SK-N-SH (cell line): ENCODE measurements at regions not wholly inside any gene's neighbourhood (a gene's known extent, or its start where the extent isn't known, plus 50 kb on each side); places are given as distances from the start of the nearest gene placed in this dataset.
"Not testable (repeated sequence)": the region's sequence is repeated elsewhere in the genome, so short reads cannot be mapped to it uniquely, and the experiment has no call there.

Experiments
- CTCF ChIA-PET: fragments of 300-600, 350-600 bp; formaldehyde crosslinking; extraction: SDS; loops from one replicate; lab custom pipeline; 2021; lab: Yijun Ruan, JAX
- POLR2A ChIA-PET: fragments of 350-600 bp; sonication (Branson Sonifier 250); formaldehyde crosslinking; extraction: SDS; loops from one replicate; lab custom pipeline; 2020; ENCODE audit warnings: antibody characterized with exemption, inconsistent platforms; lab: Yijun Ruan, JAX
- DNase-seq: peaks from one replicate; pipeline ENCODE4 v3.0.0; 2012
- H2AFZ ChIP-seq: fragments of 200-600 bp; sonication (generic); 2 replicates; pipeline ENCODE4 v1.8.1; 2016; ENCODE audit warnings: antibody characterized with exemption, mild to moderate bottlenecking, low read depth
- H3F3A ChIP-seq: fragments of 200-600 bp; sonication (generic); replicated peaks from 2 replicates; pipeline ENCODE3; 2016; ENCODE audit warnings: antibody characterized with exemption, mild to moderate bottlenecking; ENCODE audit not compliant: insufficient read depth
- H3K27ac ChIP-seq, 2 experiments: fragments of 200-500 bp in 1 of 2; fragments of 200-600 bp in 1 of 2; sonication (Bioruptor generic) in 1 of 2; sonication (generic), shearing (Covaris generic) in 1 of 2; 2 replicates each; pipeline versions ENCODE4 v1.5.1 to v1.6.1; 2014 to 2016; ENCODE audit warnings: low read depth in 2 of 2, inconsistent platforms in 1 of 2, low read length in 1 of 2, mild to moderate bottlenecking in 1 of 2, mixed read lengths in 1 of 2
- H3K27me3 ChIP-seq: fragments of 200-600 bp; sonication (generic), shearing (Covaris generic); 2 replicates; pipeline ENCODE4 v1.6.1; 2016; ENCODE audit warnings: mixed run types; ENCODE audit not compliant: insufficient read depth
- H3K36me3 ChIP-seq, 2 experiments: fragments of 200-500 bp in 1 of 2; fragments of 200-600 bp in 1 of 2; sonication (Bioruptor generic) in 1 of 2; sonication (generic) in 1 of 2; replicated peaks in 1 of 2; 2 replicates each; pipeline versions ENCODE3 to v1.5.1; 2014 to 2016; ENCODE audit warnings: low read length in 1 of 2, mild to moderate bottlenecking in 1 of 2; ENCODE audit not compliant: insufficient read depth in 2 of 2, control insufficient read depth in 1 of 2
- H3K4me1 ChIP-seq, 2 experiments: fragments of 200-500 bp in 1 of 2; fragments of 200-600 bp in 1 of 2; sonication (Bioruptor generic) in 1 of 2; sonication (generic), shearing (Covaris generic) in 1 of 2; 2 replicates each; pipeline versions ENCODE4 v1.5.1 to v1.6.1; 2014 to 2016; ENCODE audit warnings: low read depth in 1 of 2, low read length in 1 of 2, mixed run types in 1 of 2; ENCODE audit not compliant: insufficient read depth in 2 of 2, control insufficient read depth in 1 of 2
- H3K4me2 ChIP-seq: fragments of 200-600 bp; sonication (generic), shearing (Covaris generic); 2 replicates; pipeline ENCODE4 v1.6.1; 2017; ENCODE audit warnings: mixed run types
- H3K4me3 ChIP-seq, 2 experiments: fragments of 200-500 bp in 1 of 2; fragments of 200-600 bp in 1 of 2; sonication (Bioruptor generic) in 1 of 2; sonication (generic), shearing (Covaris generic) in 1 of 2; 2 replicates each; pipeline versions ENCODE4 v1.5.1 to v1.8.1; 2014 to 2016; ENCODE audit warnings: low read depth in 2 of 2, inconsistent platforms in 1 of 2, low read length in 1 of 2, mild to moderate bottlenecking in 1 of 2, mixed read lengths in 1 of 2, moderate library complexity in 1 of 2
- H3K79me2 ChIP-seq: fragments of 200-600 bp; sonication (generic); 2 replicates; pipeline ENCODE4 v1.8.1; 2017; ENCODE audit warnings: mild to moderate bottlenecking; ENCODE audit not compliant: insufficient read depth
- H3K9ac ChIP-seq: fragments of 200-600 bp; sonication (generic); 2 replicates; pipeline ENCODE4 v1.6.1; 2017; ENCODE audit warnings: mixed run types
- H3K9me2 ChIP-seq: fragments of 200-600 bp; sonication (generic); 2 replicates; pipeline ENCODE4 v1.6.1; 2017; ENCODE audit warnings: mixed run types
- H3K9me3 ChIP-seq: fragments of 200-600 bp; sonication (generic); 2 replicates; pipeline ENCODE4 v1.6.1; 2017; ENCODE audit warnings: mixed run types, mild to moderate bottlenecking, moderate library complexity
- H4K20me1 ChIP-seq: fragments of 200-600 bp; sonication (generic); 2 replicates; pipeline ENCODE4 v1.6.1; 2017; ENCODE audit warnings: mild to moderate bottlenecking, mixed run types; ENCODE audit not compliant: insufficient read depth
- WGBS: methylation state at CpG from one replicate; pipeline ENCODE4 v1.1.6; 2017; ENCODE audit warnings: low lambda C conversion rate; 5-methylcytosine and 5-hydroxymethylcytosine counted together

GRCh38 chr7:150003973-150004372 is 130.2 kb downstream of the ATP6V0E2 start:
- H3K9me3 ChIP-seq, H3K4me1 ChIP-seq, H3K4me3 ChIP-seq, H3K9ac ChIP-seq, H3K27ac ChIP-seq, H3K36me3 ChIP-seq, H3K4me2 ChIP-seq, H3F3A ChIP-seq, H2AFZ ChIP-seq, DNase-seq, H3K27me3 ChIP-seq, H3K79me2 ChIP-seq, H4K20me1 ChIP-seq, POLR2A ChIA-PET, H3K9me2 ChIP-seq, CTCF ChIA-PET: not testable (repeated sequence)
- 7% methylated on average over 2 of the region's 2 CpGs for WGBS

- POLR2A ChIA-PET, H3K4me3 ChIP-seq: not testable (repeated sequence)
Observed at GRCh38 chr7:150004843-150005242, 131.1 kb downstream of the ATP6V0E2 start.

GRCh38 chr7:150009620-150010303 is 136.0 kb downstream of the ATP6V0E2 start:
- H3K79me2 ChIP-seq, H3K9ac ChIP-seq, H3K27ac ChIP-seq, H3K4me1 ChIP-seq, POLR2A ChIA-PET, CTCF ChIA-PET, H3K36me3 ChIP-seq, H3F3A ChIP-seq, H4K20me1 ChIP-seq, H3K9me2 ChIP-seq, DNase-seq, H3K4me2 ChIP-seq, H3K4me3 ChIP-seq, H3K9me3 ChIP-seq, H2AFZ ChIP-seq: not testable (repeated sequence)
- WGBS: 5% methylated on average over 7 of the region's 9 CpGs
- H3K27me3 ChIP-seq: peaks cover 17% of the 10 kb centered on the region

More at GRCh38 chr7:150004843-150005242, 131.1 kb downstream of the ATP6V0E2 start:
- H3F3A ChIP-seq, H4K20me1 ChIP-seq, H3K9ac ChIP-seq, H3K9me2 ChIP-seq, DNase-seq, H3K36me3 ChIP-seq, H2AFZ ChIP-seq, H3K4me1 ChIP-seq, H3K4me2 ChIP-seq, H3K9me3 ChIP-seq, CTCF ChIA-PET, H3K27ac ChIP-seq, H3K79me2 ChIP-seq: not testable (repeated sequence)
- WGBS: 7% methylated on average over 4 of the region's 4 CpGs
- H3K27me3 ChIP-seq: peaks cover 11% of the 10 kb centered on the region

GRCh38 chr7:150016651-150017189 is 143.0 kb downstream of the ATP6V0E2 start:
- H4K20me1 ChIP-seq: not testable (repeated sequence)
- WGBS: 4% methylated on average over 3 of the region's 3 CpGs

GRCh38 chr7:150020210-150020609 is 146.4 kb downstream of the ATP6V0E2 start:
- H3K79me2 ChIP-seq, H3K4me1 ChIP-seq, H2AFZ ChIP-seq, CTCF ChIA-PET, POLR2A ChIA-PET, H3K27ac ChIP-seq, H3K9ac ChIP-seq, H3K4me3 ChIP-seq, H3K4me2 ChIP-seq, DNase-seq, H3K9me2 ChIP-seq, H3F3A ChIP-seq, H3K36me3 ChIP-seq, H3K9me3 ChIP-seq, H4K20me1 ChIP-seq: not testable (repeated sequence)
- 7% methylated on average over 3 of the region's 3 CpGs for WGBS
- H3K27me3 ChIP-seq: peaks cover 21% of the 10 kb centered on the region

More at GRCh38 chr7:150016651-150017189, 143.0 kb downstream of the ATP6V0E2 start:
- H3K4me2 ChIP-seq, H3K27ac ChIP-seq, H2AFZ ChIP-seq, H3K4me1 ChIP-seq, CTCF ChIA-PET, H3K36me3 ChIP-seq, H3K9ac ChIP-seq, H3K9me3 ChIP-seq, H3K4me3 ChIP-seq, H3K9me2 ChIP-seq, DNase-seq, H3K79me2 ChIP-seq, POLR2A ChIA-PET, H3F3A ChIP-seq: not testable (repeated sequence)
- H3K27me3 ChIP-seq: peaks cover 29% of the 10 kb centered on the region

GRCh38 chr7:150024550-150025490 is 151.1 kb downstream of the ATP6V0E2 start:
- H3K9ac ChIP-seq, H3K27me3 ChIP-seq, H3K4me1 ChIP-seq, H3K9me3 ChIP-seq, POLR2A ChIA-PET, DNase-seq, H3K9me2 ChIP-seq, H4K20me1 ChIP-seq, H2AFZ ChIP-seq, H3F3A ChIP-seq, H3K4me2 ChIP-seq, H3K27ac ChIP-seq, CTCF ChIA-PET, H3K36me3 ChIP-seq, H3K4me3 ChIP-seq, H3K79me2 ChIP-seq: not testable (repeated sequence)
- 23% methylated on average over 7 of the region's 7 CpGs for WGBS
